Omental fat pad (tissue), 3 donors: ENCODE measurements at regions not wholly inside any gene's neighbourhood (a gene's known extent, or its start where the extent isn't known, plus 50 kb on each side); places are given as distances from the start of the nearest gene placed in this dataset.

Source experiments
- ATAC-seq: fragments of 150-250 bp; one replicate; pipeline ENCODE4 v1.9.1; 2016; ENCODE audit warnings: mild to moderate bottlenecking, moderate library complexity; ENCODE audit not compliant: low FRiP score
- DNase-seq: peaks from one replicate; pipeline ENCODE4 v3.0.0-alpha.2; 2019; ENCODE audit warnings: low spot score
- CTCF ChIP-seq, 3 donors: fragments of 450-650 bp; IDR thresholded peaks; one replicate each; pipeline ENCODE4 v1.5.1; 2016 to 2017; ENCODE audit warnings: antibody characterized with exemption in 3 of 3, mild to moderate bottlenecking in 3 of 3, moderate library complexity in 2 of 3

- ATAC-seq (no peak), DNase-seq (no peak)
- no peak for TF ChIP-seq CTCF (IDR thresholded peaks at IDR 0.05)
Observed at GRCh38 chr1:192916021-192916420, 107.2 kb downstream of the RGS2 start.

GRCh38 chr1:192918259-192918658 lies 109.4 kb downstream of the RGS2 start:
- no peak for TF ChIP-seq CTCF (IDR thresholded peaks at IDR 0.05)
- no peak for ATAC-seq
- no peak for DNase-seq

GRCh38 chr1:192920412-192920811 lies 111.6 kb downstream of the RGS2 start:
- TF ChIP-seq CTCF (IDR thresholded peaks at IDR 0.05): no peak
- DNase-seq (no peak), ATAC-seq (no peak)

- TF ChIP-seq CTCF (IDR thresholded peaks at IDR 0.05): no peak
- DNase-seq (no peak), ATAC-seq (no peak)
Observed at GRCh38 chr1:192925609-192926008, 116.8 kb downstream of the RGS2 start.

- DNase-seq: no peak
- ATAC-seq: no peak
- no peak for TF ChIP-seq CTCF (IDR thresholded peaks at IDR 0.05)
Observed at GRCh38 chr1:192926736-192927135, 117.9 kb downstream of the RGS2 start.

- TF ChIP-seq CTCF (IDR thresholded peaks at IDR 0.05): no peak
- DNase-seq: no peak
Observed at GRCh38 chr1:192927496-192927895, 118.7 kb downstream of the RGS2 start.

GRCh38 chr1:192929597-192929996 lies 120.8 kb downstream of the RGS2 start:
- DNase-seq (no peak), ATAC-seq (no peak)
- TF ChIP-seq CTCF (IDR thresholded peaks at IDR 0.05): no peak

More at GRCh38 chr1:192927496-192927895, 118.7 kb downstream of the RGS2 start:
- ATAC-seq: no peak
